ENCODE measurements at regions not wholly inside any gene's neighbourhood (a gene's known extent, or its start where the extent isn't known, plus 50 kb on each side); places are given as distances from the start of the nearest gene placed in this dataset.

DNA sequence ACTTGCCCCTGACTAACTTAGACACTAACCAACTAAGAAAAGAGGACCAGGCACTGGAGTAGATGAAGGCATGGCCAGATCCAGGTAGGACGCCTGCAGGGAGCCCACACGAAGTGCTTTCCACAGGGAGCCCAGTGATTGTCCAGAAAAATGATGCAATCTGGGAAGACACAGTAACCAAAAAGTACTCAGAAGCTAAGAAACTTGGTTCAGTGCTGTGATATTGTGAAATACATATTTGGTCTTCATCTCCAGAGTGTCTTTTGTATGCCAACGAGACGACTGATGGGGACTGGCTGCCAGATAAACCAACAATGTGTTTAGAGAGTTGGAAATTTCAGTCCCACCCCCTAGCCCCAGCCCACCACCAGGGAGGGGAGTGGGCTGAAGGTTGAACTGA is 135.0 kb downstream of the SP3 start:
- FAIRE-seq: no peak

DNA sequence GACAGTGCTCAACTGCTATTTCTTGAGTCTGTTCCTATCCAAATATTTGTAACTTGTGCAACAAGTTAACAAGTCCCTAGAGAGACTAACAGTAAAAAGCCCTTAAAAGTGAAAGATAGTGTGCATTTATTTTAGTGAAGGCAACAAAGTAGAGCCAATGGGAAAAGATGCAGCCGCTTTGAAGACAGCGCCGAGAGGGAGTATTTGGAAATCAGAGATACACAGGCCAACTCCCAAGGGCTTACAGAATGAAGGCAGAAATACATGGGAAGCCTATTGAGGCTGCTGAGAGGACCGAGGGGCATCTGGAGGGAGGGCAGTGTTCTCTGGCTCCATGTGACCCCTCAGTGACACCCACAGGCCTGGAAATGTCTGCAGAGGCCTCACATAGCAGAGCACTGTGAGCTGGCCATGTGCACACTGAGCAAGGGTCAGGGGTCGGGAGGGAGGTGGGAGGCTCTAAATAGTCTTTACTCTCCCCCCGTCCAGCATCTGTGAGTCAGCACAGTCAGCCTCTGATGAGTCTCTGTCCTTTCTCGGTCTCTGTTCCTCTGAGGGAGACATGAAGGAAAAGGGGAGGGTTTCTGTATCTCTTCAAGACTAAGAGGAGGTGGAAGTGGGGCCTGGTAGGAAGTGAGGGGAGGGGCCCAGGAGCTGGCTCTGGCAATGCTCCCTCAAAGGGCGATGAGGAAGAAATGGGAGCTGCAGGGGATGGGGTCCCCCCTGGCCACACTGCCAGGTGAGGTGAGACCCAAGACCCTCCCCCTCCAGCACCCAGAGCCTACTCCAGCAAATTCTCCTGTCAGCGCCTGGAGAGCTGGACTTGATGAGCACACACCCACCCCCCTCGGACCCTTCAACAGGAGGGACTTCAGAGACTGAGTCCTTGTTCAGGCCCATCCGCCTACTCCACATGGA is 133.6 kb downstream of the SP3 start:
- no peak for FAIRE-seq

DNA sequence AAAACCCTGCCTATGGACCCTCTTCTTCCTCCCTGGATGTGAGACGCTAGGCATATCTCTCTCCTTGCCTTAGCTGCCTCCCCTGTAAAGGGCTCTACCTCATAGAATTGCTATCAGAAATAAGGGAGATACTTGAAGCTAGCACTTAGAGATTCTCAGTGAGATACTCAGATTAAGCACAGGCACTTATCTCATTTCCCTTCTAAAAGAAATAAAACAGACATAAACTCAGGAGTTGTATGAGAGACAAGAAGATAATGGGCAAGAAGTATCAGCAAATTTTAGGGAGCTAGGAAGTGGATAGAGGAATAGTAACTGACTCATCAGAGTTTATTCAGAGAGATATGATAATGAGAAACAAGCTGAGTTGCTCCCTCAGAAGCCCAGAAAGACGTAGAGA is 131.0 kb downstream of the SP3 start:
- FAIRE-seq: no peak

DNA sequence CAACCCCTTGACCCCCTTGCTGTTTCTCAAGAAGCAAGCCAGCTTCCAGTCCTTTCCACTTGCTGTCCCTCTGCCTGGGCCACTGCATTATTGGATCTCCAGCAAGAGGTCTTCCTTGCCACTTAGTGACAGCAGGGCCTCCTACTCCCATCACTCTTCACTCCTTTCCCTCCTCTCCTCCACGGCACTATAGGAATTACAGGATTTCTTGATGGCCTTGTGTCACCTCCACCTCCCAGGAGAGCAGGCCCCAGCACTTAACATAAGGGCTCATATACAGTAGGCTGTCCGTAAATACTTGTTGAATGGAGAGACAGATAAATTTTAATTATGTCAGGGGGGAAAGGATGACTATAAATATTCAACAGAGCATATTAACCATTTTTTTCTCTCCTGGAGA is 129.4 kb downstream of the SP3 start:
- FAIRE-seq: no peak

GRCh38 chr2:173841110-173841509 is 124.1 kb downstream of the SP3 start:
- no peak for FAIRE-seq

DNA sequence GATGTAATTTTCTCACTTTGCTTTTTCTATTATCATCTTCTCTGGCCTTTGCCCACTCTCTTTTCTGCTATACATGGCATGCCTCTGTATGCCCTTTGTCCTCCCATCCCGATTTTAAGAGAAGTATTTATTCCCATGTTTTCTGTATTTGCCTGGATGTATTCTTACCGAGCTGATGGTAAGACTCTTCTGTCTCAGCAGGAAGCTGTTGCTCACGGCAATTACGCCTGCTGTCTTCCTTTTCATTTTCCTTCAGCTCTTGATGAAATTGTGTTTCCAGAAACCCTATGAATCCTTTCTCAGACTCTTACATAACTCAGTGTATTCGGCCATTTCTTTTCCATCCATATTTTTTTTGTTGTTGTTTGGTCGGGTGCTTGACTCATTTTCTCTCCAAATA is 121.6 kb downstream of the SP3 start:
- no peak for FAIRE-seq

- FAIRE-seq: no peak
These were observed 114.0 kb downstream of the SP3 start for GRCh38 chr2:173851141-173851641.

DNA sequence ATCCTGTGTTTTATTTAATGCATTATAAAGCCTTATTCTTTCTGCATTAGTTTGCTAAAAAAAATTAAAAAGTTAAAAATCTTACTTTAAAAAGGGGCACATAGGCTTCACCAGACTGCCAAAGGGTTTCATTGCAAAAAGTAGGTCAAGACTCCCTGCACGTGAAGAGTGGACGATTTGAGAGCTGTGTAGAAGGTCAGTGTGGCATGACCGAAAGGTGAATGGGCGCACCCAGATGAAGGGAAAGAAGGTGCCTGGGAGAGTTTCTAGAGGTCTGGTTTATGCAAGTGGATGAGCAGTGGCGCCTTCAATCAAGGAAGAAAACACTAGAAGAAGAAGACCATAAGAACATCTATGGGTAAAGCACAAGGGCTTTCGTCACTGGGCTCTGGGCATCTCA is 111.0 kb downstream of the SP3 start:
- FAIRE-seq: no peak

- FAIRE-seq: no peak
These were observed 110.3 kb downstream of the SP3 start for GRCh38 chr2:173854840-173855239.

DNA sequence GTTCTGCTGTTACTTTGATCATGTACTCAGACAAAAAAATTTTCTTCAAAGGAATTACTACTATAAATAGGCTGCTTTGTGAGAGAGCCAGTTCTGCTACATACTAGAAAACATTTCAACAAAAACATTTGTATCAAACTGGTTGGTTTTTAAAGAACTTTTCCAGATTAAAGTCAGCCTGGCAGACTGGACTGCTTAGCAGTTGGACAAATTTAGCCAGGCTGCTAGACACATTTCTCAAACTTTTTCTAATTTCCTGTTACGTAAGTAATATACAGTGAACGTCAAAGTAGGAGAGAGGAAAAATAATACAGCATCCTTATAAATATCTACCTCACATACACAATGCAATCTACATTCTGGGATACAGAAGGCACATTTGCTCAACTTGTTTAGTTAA is 109.5 kb downstream of the SP3 start:
- FAIRE-seq: no peak
